Bronchial epithelial cell (primary cell): ENCODE measurements at regions not wholly inside any gene's neighbourhood (a gene's known extent, or its start where the extent isn't known, plus 50 kb on each side); places are given as distances from the start of the nearest gene placed in this dataset.

Experiments used
- DNase-seq: peaks from one replicate; pipeline ENCODE4 v3.0.0-alpha.2; 2010; ENCODE audit warnings: low read depth
- FAIRE-seq: peaks from 2 replicates; lab custom pipeline; 2011; peaks lifted over from hg19 to GRCh38; lab: Jason Lieb, UNC
- H3K27me3 ChIP-seq: 2 replicates; pipeline ENCODE4 v1.5.1; 2011; ENCODE audit warnings: low read length; ENCODE audit not compliant: control insufficient read depth, insufficient read depth
- H3K36me3 ChIP-seq: 2 replicates; pipeline ENCODE4 v1.5.1; 2011; ENCODE audit warnings: low read length; ENCODE audit not compliant: control insufficient read depth, insufficient read depth
- H3K4me3 ChIP-seq: 2 replicates; pipeline ENCODE4 v1.5.1; 2011; ENCODE audit warnings: mild to moderate bottlenecking, low read depth, low read length, control low read depth
- CTCF ChIP-seq: IDR thresholded peaks from 2 replicates; pipeline ENCODE4 v1.5.1; 2011; ENCODE audit warnings: mild to moderate bottlenecking, moderate library complexity, low read length, control low read depth, inconsistent platforms; ENCODE audit not compliant: insufficient read depth, severe bottlenecking

DNA sequence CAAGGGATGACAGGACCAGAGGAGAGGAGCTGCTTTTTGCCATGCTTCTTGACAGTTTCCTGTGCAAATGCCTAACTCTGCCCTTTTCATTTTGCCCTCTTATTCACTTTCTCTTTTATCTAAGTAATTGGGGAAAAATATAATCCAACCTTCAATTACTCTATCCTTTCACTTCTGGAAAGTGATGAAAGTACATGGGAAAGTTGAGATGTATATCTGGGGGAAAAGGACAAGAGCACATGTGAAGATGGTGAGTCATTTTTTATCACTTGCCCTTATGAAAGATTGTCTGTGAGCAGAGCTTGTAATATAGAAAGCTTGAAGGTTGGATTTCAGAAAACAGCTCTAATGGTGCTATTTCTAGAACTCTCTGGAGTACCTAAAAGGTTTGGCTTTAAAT lies 1070.7 kb downstream of the CNTNAP5 start:
- DNase-seq: no peak
- no peaks in the 10 kb centered on the region for H3K27me3 ChIP-seq
- H3K4me3 ChIP-seq: no peak overlapping the region
- no peaks in the 10 kb centered on the region for H3K36me3 ChIP-seq
- FAIRE-seq: no peak
- no peak for TF ChIP-seq CTCF

GRCh38 chr2:125106710-125107109 lies 1081.6 kb downstream of the CNTNAP5 start:
- FAIRE-seq (no peak), DNase-seq (no peak)
- Histone ChIP-seq H3K27me3 (no peaks in the 10 kb centered on the region), H3K36me3 (no peaks in the 10 kb centered on the region), H3K4me3 (no peak overlapping the region)
- no peak for TF ChIP-seq CTCF

GRCh38 chr2:125107446-125107845 lies 1082.4 kb downstream of the CNTNAP5 start:
- H3K27me3 ChIP-seq: no peaks in the 10 kb centered on the region
- no peak for FAIRE-seq
- H3K4me3 ChIP-seq: no peak overlapping the region
- no peak for DNase-seq
- H3K36me3 ChIP-seq: no peaks in the 10 kb centered on the region
- no peak for TF ChIP-seq CTCF

DNA sequence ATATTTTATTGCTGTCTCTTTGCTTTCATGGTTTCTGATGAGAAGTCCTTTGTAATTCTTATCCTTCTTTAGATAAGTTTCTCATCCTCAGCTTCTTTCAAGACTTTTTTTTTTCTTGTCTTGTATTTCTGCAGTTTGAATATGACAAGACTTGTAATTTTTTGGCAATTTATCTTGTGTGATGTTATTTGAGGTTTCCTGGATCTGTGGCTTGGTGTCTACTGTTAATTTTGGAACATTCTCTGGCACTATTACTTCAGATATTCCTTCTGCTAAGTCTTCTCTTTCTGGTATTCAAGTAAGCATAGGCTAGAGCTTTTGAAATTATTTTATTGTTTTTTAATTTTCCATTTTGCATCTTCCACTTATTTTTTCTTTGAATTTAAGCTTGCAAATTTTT lies 1083.2 kb downstream of the CNTNAP5 start:
- Histone ChIP-seq H3K27me3 (no peaks in the 10 kb centered on the region), H3K36me3 (no peaks in the 10 kb centered on the region), H3K4me3 (no peak overlapping the region)
- TF ChIP-seq CTCF: no peak
- FAIRE-seq: no peak
- no peak for DNase-seq

DNA sequence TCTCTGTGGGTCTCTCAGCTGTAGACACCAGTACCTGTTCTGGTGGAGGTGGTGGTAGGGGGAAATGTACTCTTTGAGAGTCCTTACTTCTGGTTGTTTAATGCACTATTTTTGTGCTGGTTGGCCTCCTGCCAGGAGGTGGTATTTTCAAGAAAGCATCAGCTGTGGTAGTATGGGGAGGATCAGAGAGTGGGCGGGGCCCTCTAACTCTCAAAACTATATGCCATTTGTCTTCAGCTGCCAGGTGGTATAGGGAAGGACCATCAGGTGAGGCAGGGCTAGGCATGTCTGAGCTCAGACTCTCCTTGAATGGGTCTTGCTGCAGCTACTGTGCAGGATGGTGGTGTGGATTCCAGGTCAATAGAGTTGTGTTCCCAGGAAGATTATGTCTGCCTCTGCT lies 1100.8 kb downstream of the CNTNAP5 start:
- FAIRE-seq: no peak

More for the DNA sequence above, 1100.8 kb downstream of the CNTNAP5 start:
- Histone ChIP-seq H3K36me3 (no peaks in the 10 kb centered on the region), H3K27me3 (no peaks in the 10 kb centered on the region), H3K4me3 (no peak overlapping the region)
- no peak for TF ChIP-seq CTCF
- DNase-seq: no peak
